NCI-H526 treated with DMSO at 0.1 percent for 48 hours (cell line): ENCODE measurements at regions not wholly inside any gene's neighbourhood (a gene's known extent, or its start where the extent isn't known, plus 50 kb on each side); places are given as distances from the start of the nearest gene placed in this dataset.
"Not testable (repeated sequence)": the region's sequence is repeated elsewhere in the genome, so short reads cannot be mapped to it uniquely, and the experiment has no call there.

ENCODE experiments used
- DNase-seq: peaks from one replicate; lab custom pipeline; 2025; lab: John Stamatoyannopoulos, UW

- no peak for DNase-seq
These were observed 135.5 kb downstream of the CEMIP2 start for GRCh38 chr9:71632776-71633175.

- no peak for DNase-seq
These were observed 137.8 kb downstream of the CEMIP2 start for GRCh38 chr9:71630377-71630995.

GRCh38 chr9:71629578-71630215 is 138.6 kb downstream of the CEMIP2 start:
- no peak for DNase-seq

- no peak for DNase-seq
These were observed 140.1 kb downstream of the CEMIP2 start for GRCh38 chr9:71628247-71628646.

- no peak for DNase-seq
These were observed 140.8 kb downstream of the CEMIP2 start for GRCh38 chr9:71627537-71627936.

GRCh38 chr9:71626395-71626794 is 141.9 kb downstream of the CEMIP2 start:
- no peak for DNase-seq

DNA sequence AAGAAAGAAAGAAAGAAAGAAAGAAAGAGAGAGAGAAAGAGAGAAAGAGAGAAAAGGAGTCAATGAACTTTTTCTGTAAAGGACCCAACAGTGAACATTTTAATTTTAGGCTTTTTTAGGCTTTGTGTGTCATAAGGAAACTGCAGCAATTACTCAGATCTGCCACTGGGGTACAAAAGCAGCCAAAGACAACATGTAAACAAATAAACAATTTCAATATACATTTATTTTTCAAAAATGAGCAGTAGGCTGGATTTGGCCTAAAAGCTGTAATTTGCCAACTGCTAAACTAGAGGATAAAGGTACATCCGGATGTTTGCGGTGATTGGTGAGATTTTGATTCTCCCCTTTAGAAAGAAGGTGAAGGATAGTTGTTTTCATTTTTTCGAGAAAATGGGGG is 143.6 kb downstream of the CEMIP2 start:
- DNase-seq, result no peak

DNA sequence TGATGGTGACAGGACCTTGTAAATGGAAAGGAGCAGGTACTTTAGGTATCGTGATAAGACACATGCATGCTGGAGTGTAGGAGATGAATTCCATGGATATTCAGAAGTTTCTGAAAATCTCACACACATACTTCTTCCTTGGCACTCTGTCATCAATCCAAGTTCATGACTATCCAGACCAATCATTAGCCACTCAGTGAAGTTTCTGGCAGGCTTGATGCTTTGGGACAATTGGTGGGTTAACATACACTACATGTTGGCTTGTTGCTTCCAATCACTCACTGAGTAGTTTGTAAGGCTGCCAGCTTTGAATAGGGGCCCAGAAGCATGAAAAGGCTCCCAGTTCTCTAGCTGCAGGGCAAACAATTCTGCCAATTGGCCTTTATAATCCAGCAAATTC is 147.6 kb downstream of the CEMIP2 start:
- no peak for DNase-seq

GRCh38 chr9:71620331-71620730 is 148.0 kb downstream of the CEMIP2 start:
- DNase-seq, result no peak

GRCh38 chr9:71619926-71620325 is 148.4 kb downstream of the CEMIP2 start:
- DNase-seq, result no peak

GRCh38 chr9:71614409-71615010 is 153.8 kb downstream of the CEMIP2 start:
- no peak for DNase-seq

GRCh38 chr9:71612889-71613288 is 155.4 kb downstream of the CEMIP2 start:
- no peak for DNase-seq

DNA sequence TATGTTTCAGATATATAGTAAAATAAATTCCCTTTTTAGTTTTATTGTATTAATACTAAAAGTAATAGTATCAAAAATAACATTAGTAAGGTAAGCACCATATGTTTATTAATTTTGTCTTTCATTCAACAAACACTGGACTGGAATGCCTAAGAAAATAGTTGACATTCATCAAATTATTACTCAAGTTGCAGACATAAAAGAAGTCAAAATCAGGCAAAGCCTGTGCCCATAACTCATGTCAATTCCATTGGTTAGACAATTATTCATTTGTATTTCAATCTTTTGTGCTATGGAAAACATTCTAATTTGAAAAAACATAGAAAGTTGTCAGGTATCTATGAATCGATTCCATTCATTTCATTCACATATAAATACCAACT is 158.9 kb downstream of the CEMIP2 start:
- DNase-seq, result no peak

DNA sequence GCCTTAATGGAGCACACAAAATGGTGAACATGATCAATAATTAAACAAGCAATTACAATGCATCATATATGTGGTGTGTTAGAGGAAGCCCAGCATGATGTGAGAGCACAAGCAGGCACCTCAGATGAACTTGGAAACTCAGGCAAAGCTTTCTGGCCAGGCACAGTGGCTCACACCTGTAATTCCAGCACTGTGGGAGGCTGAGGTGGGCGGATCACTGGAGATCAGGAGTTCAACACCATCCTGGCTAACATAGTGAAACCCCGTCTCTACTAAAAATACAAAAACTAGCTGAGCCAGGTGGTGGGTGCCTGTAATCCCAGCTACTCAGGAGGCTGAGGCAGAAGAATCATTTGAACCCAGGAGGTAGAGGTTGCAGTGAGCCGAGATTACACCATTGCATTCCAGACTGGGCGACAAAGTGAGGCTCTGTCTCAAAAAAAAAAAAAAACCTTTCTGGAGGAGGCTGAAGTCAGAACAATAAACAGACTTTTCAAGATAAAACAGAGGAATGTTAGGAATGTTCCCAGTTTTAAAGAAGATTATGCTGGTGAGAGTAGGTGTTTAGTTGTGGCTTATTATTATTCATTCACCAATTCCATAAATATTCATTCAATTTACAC is 159.4 kb downstream of the CEMIP2 start:
- no peak for DNase-seq

GRCh38 chr9:71608021-71608420 is 160.3 kb downstream of the CEMIP2 start:
- DNase-seq, result no peak

- no peak for DNase-seq
These were observed 160.8 kb downstream of the CEMIP2 start for GRCh38 chr9:71607461-71607881.

- peak; percentile 17 for DNase-seq
These were observed 163.9 kb downstream of the CEMIP2 start for GRCh38 chr9:71604197-71605063.

DNA sequence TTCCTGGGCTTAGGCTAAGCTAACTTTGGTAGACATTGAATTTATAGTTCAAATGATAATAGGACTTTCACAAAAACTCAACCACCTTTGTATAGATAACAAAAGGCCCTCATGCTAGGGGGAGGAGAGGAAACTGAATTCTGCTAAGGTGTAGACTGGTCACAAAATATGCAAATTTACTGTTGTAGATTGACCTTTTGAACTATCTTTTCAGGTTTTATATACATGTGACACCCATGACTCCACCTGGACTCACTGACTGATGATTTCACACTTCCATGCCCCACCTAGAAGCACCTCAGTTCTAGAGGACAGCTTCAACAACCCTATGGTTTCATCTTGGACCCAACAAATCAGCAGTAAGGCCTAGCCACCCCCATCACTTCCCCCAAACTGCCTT is 165.7 kb downstream of the CEMIP2 start:
- DNase-seq, result no peak

- not testable (repeated sequence) for DNase-seq
These were observed 172.6 kb downstream of the CEMIP2 start for GRCh38 chr9:71595762-71596161.

- DNase-seq, result no peak
These were observed 173.8 kb downstream of the CEMIP2 start for GRCh38 chr9:71594541-71594940.

DNA sequence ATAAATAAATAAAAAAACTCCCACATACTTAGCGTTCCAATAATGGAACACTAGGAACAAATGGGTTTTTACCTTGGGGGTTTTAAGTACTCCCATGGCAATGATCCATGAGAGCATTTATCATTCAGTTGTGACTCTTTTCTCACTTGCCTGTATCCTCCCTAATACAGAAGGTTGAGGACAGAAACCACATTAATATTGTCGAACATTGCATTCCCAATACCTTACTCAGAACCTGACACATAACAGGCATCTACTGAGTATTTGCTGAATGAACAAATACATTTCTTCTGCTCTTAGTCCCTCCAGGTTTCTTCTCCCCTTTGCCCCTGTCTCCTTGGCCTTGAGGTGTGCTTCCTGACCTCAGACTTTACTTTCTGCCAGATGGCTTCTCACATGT is 175.9 kb downstream of the CEMIP2 start:
- DNase-seq, result no peak

GRCh38 chr9:71590362-71590761 is 178.0 kb downstream of the CEMIP2 start:
- DNase-seq, result no peak
